IMR-90 (cell line): ENCODE measurements at regions not wholly inside any gene's neighbourhood (a gene's known extent, or its start where the extent isn't known, plus 50 kb on each side); places are given as distances from the start of the nearest gene placed in this dataset.

Experiments
- ATAC-seq: fragments of 200-7000 bp; cut with Tn5 transposase; 2 replicates; pipeline ENCODE4 v1.9.1; 2020; ENCODE audit warnings: low read depth, mild to moderate bottlenecking, moderate library complexity
- BruUV-seq: library from RNA; stranded (reverse); fragments of 400-500 nt; replicated peaks from 2 replicates; lab custom pipeline; 2021; lab: Mats Ljungman, UMichigan
- CTCF ChIA-PET: fragments of 300-600 bp; formaldehyde crosslinking; extraction: SDS; loops from one replicate; lab custom pipeline; 2021; ENCODE audit warnings: antibody characterized with exemption; lab: Yijun Ruan, JAX
- POLR2A ChIA-PET: fragments of 300-600 bp; sonication (Branson Sonifier 250); formaldehyde crosslinking; loops from one replicate; lab custom pipeline; 2022; ENCODE audit warnings: antibody characterized with exemption; ENCODE audit not compliant: unreplicated experiment; lab: Charles Lee
- DNase-seq: peaks from one replicate; pipeline ENCODE4 v3.0.0; 2013
- H2AFZ ChIP-seq: replicated peaks from 2 replicates; pipeline ENCODE3; 2013; ENCODE audit warnings: low read length, mild to moderate bottlenecking; ENCODE audit not compliant: poor library complexity
- H2AK5ac ChIP-seq: 2 replicates; pipeline ENCODE4 v1.6.1; 2013; ENCODE audit warnings: low read depth, low read length, inconsistent platforms
- H2AK9ac ChIP-seq: replicated peaks from 2 replicates; pipeline ENCODE3; 2013; ENCODE audit warnings: mild to moderate bottlenecking, low read depth, low read length, moderate library complexity; ENCODE audit not compliant: poor library complexity
- H2BK120ac ChIP-seq: 2 replicates; pipeline ENCODE4 v1.6.1; 2013; ENCODE audit warnings: low read depth, low read length, inconsistent platforms
- H2BK15ac ChIP-seq: 3 replicates; pipeline ENCODE4 v1.6.1; 2013; ENCODE audit warnings: low read depth, low read length, inconsistent platforms
- H2BK20ac ChIP-seq: 2 replicates; pipeline ENCODE4 v1.6.1; 2013; ENCODE audit warnings: low read depth, mild to moderate bottlenecking, inconsistent platforms, low read length, moderate library complexity
- H2BK5ac ChIP-seq: 2 replicates; pipeline ENCODE4 v1.6.1; 2013; ENCODE audit warnings: mild to moderate bottlenecking, low read depth, low read length, inconsistent platforms; ENCODE audit not compliant: poor library complexity, severe bottlenecking
- H3K14ac ChIP-seq: replicated peaks from 2 replicates; pipeline ENCODE4 v1.6.1; 2013; ENCODE audit warnings: low read depth, low read length, inconsistent platforms
- H3K18ac ChIP-seq: 2 replicates; pipeline ENCODE4 v1.6.1; 2013; ENCODE audit warnings: low read depth, low read length, control low read depth
- H3K23ac ChIP-seq: 2 replicates; pipeline ENCODE4 v1.6.1; 2013; ENCODE audit warnings: low read depth, low read length, inconsistent platforms
- H3K27ac ChIP-seq: 2 replicates; pipeline ENCODE4 v1.5.1; 2013; ENCODE audit warnings: mild to moderate bottlenecking, control low read depth, low read length; ENCODE audit not compliant: insufficient read depth
- H3K27me3 ChIP-seq: 2 replicates; pipeline ENCODE4 v1.6.1; 2013; ENCODE audit warnings: low read length; ENCODE audit not compliant: control insufficient read depth, insufficient read depth
- H3K36me3 ChIP-seq: 2 replicates; pipeline ENCODE4 v1.6.1; 2013; ENCODE audit warnings: low read length, mixed read lengths; ENCODE audit not compliant: control insufficient read depth, insufficient read depth
- H3K4ac ChIP-seq: 2 replicates; pipeline ENCODE4 v1.6.1; 2013; ENCODE audit warnings: low read depth, low read length, inconsistent platforms
- H3K4me1 ChIP-seq: 2 replicates; pipeline ENCODE4 v1.6.1; 2013; ENCODE audit warnings: low read length, mixed read lengths; ENCODE audit not compliant: control insufficient read depth, insufficient read depth
- H3K4me2 ChIP-seq: 2 replicates; pipeline ENCODE4 v1.6.1; 2013; ENCODE audit warnings: low read depth, mild to moderate bottlenecking, control low read depth, low read length, moderate library complexity
- H3K4me3 ChIP-seq: 2 replicates; pipeline ENCODE4 v1.5.1; 2013; ENCODE audit warnings: low read depth, mild to moderate bottlenecking, control low read depth, low read length, moderate library complexity; ENCODE audit not compliant: insufficient read depth
- H3K56ac ChIP-seq: 2 replicates; pipeline ENCODE4 v1.6.1; 2013; ENCODE audit warnings: low read length, inconsistent platforms; ENCODE audit not compliant: insufficient read depth; ENCODE audit errors: extremely low read depth
- H3K79me1 ChIP-seq, 2 experiments: 2 replicates each; pipeline ENCODE4 v1.6.1; 2013; ENCODE audit warnings: low read length in 2 of 2, inconsistent platforms in 1 of 2, low read depth in 1 of 2
- H3K9ac ChIP-seq: 2 replicates; pipeline ENCODE4 v1.6.1; 2013; ENCODE audit warnings: low read depth, low read length, control low read depth
- H3K9me1 ChIP-seq: 2 replicates; pipeline ENCODE4 v1.6.1; 2013; ENCODE audit warnings: low read length, inconsistent platforms; ENCODE audit not compliant: insufficient read depth
- H3K9me3 ChIP-seq: 2 replicates; pipeline ENCODE4 v1.6.1; 2013; ENCODE audit warnings: low read length; ENCODE audit not compliant: control insufficient read depth, insufficient read depth
- H4K20me1 ChIP-seq: 2 replicates; pipeline ENCODE4 v1.6.1; 2013; ENCODE audit warnings: low read length, inconsistent platforms; ENCODE audit not compliant: insufficient read depth
- H4K5ac ChIP-seq: 2 replicates; pipeline ENCODE4 v1.6.1; 2013; ENCODE audit warnings: mild to moderate bottlenecking, low read depth, low read length, control low read depth
- H4K8ac ChIP-seq, 2 experiments: 2 replicates each; pipeline ENCODE4 v1.6.1; 2013; ENCODE audit warnings: low read depth in 2 of 2, low read length in 2 of 2, control low read depth in 1 of 2, inconsistent platforms in 1 of 2
- H4K91ac ChIP-seq: 2 replicates; pipeline ENCODE4 v1.6.1; 2013; ENCODE audit warnings: low read depth, low read length, inconsistent platforms; ENCODE audit not compliant: insufficient read depth
- MAZ ChIP-seq: IDR thresholded peaks from 2 replicates; pipeline ENCODE4 v1.6.1; 2012; ENCODE audit warnings: low read depth, mild to moderate bottlenecking, low read length, improper control_type of control experiment, moderate library complexity, borderline replicate concordance
- MXI1 ChIP-seq: IDR thresholded peaks from 2 replicates; pipeline ENCODE4 v1.6.1; 2012; ENCODE audit warnings: low read depth, mild to moderate bottlenecking, low read length, moderate library complexity, borderline replicate concordance
- WGBS, 2 experiments: methylation state at CpG; one replicate each; pipeline versions ENCODE4 v1.1.5 to v1.1.7; 2013; ENCODE audit warnings: missing lambda C conversion rate in 2 of 2; ENCODE audit not compliant: insufficient read length in 1 of 2; ENCODE audit errors: extremely low coverage in 2 of 2; 5-methylcytosine and 5-hydroxymethylcytosine counted together
- dilution Hi-C: fragments of 300-500 bp; cut with HindIII; formaldehyde crosslinking; loops from one replicate; pipeline ENCODE4 v1.14.3; 2018; ENCODE audit warnings: low sequenced_read_pairs; ENCODE audit not compliant: unreplicated experiment
- in situ Hi-C: fragments of 300-500 bp; cut with MboI; formaldehyde crosslinking; loops from 3 replicates; pipeline ENCODE4 v1.14.3; 2019; ENCODE audit warnings: low sequenced_read_pairs, inconsistent platforms, mixed read lengths
- intact Hi-C: fragments of 100-400 bp; cut with micrococcal nuclease; formaldehyde crosslinking; loops from 2 replicates; pipeline ENCODE4 v1.10.0; 2022

DNA sequence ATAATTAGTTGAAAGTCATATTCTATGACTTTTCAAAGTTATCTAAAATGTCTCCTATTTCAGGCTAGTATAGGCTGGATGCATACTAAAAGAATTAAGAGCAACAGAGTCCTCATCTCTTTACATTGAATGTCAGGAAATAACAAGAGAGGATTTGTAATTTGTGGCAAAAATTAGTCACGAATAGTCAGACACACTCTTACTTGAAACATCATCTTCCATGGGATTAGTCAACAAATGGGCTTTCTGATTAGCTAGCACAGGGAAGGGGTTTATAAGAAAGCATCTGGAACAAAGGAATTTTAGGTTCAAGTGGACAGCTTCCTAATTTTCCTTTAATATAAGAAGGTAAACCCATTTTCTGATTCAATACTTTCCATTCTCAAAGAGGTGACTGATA is 330.3 kb upstream of the MEX3C start:
- peaks cover 9% of the 10 kb centered on the region for H3K9me3 ChIP-seq
- H3K56ac ChIP-seq: no peak overlapping the region
- no peak for ATAC-seq
- no peak for DNase-seq
- intact Hi-C loops (no loop called here), dilution Hi-C loops (no loop called here), in situ Hi-C loops (no loop called here)
- H3K9me1 ChIP-seq: no peaks in the 10 kb centered on the region
- no peak overlapping the region for H2AK9ac ChIP-seq
- no CpG with 5 or more reads among the region's 1 CpG for WGBS, 2 experiments
- no peak overlapping the region for H3K18ac ChIP-seq
- H4K20me1 ChIP-seq: no peaks in the 10 kb centered on the region
- H3K23ac ChIP-seq: no peak overlapping the region
- no peak overlapping the region for H2AFZ ChIP-seq
- no peak overlapping the region for H2BK5ac ChIP-seq
- no peaks in the 10 kb centered on the region for H3K4me1 ChIP-seq
- H2BK15ac ChIP-seq: no peak overlapping the region
- ChIA-PET POLR2A (no interaction called here), CTCF (interaction anchor here (0.6 kb wide), 1 partner anchor 89 kb away, joined by 3 read pairs; no protein-coding TSS in a partner anchor)
- H3K36me3 ChIP-seq: no peaks in the 10 kb centered on the region
- no peak overlapping the region for H4K8ac ChIP-seq
- TF ChIP-seq MAZ: no peak
- TF ChIP-seq MXI1: no peak
- no peak overlapping the region for H3K4me3 ChIP-seq
- no peak overlapping the region for H4K5ac ChIP-seq
- no peak overlapping the region for H3K4me2 ChIP-seq
- no peak overlapping the region for H4K91ac ChIP-seq
- H2AK5ac ChIP-seq: no peak overlapping the region
- BruUV-seq: no TSS peak
- no peak overlapping the region for H3K9ac ChIP-seq
- H3K27me3 ChIP-seq: no peaks in the 10 kb centered on the region
- H2BK120ac ChIP-seq: no peak overlapping the region
- H3K14ac ChIP-seq: no peak overlapping the region
- H3K4ac ChIP-seq: no peak overlapping the region
- H3K27ac ChIP-seq: no peak overlapping the region
- H3K79me1 ChIP-seq: no peaks in the 10 kb centered on the region
- H2BK20ac ChIP-seq: no peak overlapping the region
